ENCODE measurements at regions not wholly inside any gene's neighbourhood (a gene's known extent, or its start where the extent isn't known, plus 50 kb on each side); places are given as distances from the start of the nearest gene placed in this dataset.

GRCh38 chr9:30775236-30775635 lies 1609.2 kb upstream of the ACO1 start:
- TF ChIP-seq, protein P1, sequence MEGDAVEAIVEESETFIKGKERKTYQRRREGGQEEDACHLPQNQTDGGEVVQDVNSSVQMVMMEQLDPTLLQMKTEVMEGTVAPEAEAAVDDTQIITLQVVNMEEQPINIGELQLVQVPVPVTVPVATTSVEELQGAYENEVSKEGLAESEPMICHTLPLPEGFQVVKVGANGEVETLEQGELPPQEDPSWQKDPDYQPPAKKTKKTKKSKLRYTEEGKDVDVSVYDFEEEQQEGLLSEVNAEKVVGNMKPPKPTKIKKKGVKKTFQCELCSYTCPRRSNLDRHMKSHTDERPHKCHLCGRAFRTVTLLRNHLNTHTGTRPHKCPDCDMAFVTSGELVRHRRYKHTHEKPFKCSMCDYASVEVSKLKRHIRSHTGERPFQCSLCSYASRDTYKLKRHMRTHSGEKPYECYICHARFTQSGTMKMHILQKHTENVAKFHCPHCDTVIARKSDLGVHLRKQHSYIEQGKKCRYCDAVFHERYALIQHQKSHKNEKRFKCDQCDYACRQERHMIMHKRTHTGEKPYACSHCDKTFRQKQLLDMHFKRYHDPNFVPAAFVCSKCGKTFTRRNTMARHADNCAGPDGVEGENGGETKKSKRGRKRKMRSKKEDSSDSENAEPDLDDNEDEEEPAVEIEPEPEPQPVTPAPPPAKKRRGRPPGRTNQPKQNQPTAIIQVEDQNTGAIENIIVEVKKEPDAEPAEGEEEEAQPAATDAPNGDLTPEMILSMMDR (conservative IDR thresholded peaks at IDR 0.05), result no peak
- TF ChIP-seq EZH2 (IDR thresholded peaks at IDR 0.05; ENCODE audit: low read depth), result no peak

Measured in PC-9 (cell line).